ENCODE measurements at regions not wholly inside any gene's neighbourhood (a gene's known extent, or its start where the extent isn't known, plus 50 kb on each side); places are given as distances from the start of the nearest gene placed in this dataset.

DNA sequence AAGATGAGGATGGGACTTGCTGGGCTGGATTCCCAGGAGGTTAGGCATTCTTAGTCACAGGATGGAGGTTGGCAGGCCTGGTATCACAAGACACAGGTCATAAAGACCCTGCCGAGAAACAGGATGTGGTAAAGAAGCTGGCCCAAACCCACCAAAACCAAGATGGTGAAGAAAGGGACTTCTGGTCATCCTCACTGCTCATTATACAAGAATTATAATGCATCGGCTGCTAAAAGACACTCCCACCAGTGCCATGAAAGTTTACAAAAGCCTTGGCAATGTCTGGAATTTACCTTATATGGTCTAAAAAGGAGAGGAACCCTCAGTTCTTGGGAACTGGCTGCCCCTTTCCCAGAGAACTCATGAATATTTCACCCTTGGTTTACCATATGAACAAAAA, 345.5 kb upstream of the POM121L12 start:
- DNase-seq = no peak
- TF ChIP-seq, protein P1, sequence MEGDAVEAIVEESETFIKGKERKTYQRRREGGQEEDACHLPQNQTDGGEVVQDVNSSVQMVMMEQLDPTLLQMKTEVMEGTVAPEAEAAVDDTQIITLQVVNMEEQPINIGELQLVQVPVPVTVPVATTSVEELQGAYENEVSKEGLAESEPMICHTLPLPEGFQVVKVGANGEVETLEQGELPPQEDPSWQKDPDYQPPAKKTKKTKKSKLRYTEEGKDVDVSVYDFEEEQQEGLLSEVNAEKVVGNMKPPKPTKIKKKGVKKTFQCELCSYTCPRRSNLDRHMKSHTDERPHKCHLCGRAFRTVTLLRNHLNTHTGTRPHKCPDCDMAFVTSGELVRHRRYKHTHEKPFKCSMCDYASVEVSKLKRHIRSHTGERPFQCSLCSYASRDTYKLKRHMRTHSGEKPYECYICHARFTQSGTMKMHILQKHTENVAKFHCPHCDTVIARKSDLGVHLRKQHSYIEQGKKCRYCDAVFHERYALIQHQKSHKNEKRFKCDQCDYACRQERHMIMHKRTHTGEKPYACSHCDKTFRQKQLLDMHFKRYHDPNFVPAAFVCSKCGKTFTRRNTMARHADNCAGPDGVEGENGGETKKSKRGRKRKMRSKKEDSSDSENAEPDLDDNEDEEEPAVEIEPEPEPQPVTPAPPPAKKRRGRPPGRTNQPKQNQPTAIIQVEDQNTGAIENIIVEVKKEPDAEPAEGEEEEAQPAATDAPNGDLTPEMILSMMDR (IDR thresholded peaks at IDR 0.05) = no peak
- no peaks in the 10 kb centered on the region for H3K36me3 ChIP-seq

GRCh38 chr7:52685333-52685732, 350.1 kb upstream of the POM121L12 start:
- no peaks in the 10 kb centered on the region for H3K9me3 ChIP-seq
- DNase-seq = no peak
- TF ChIP-seq, protein P1 (IDR thresholded peaks at IDR 0.05) = no peak
- intact Hi-C loops (cut with DNase I; ENCODE audit: low total_unique reads) = no loop called here
- H3K4me1 ChIP-seq = no peaks in the 10 kb centered on the region
- H3K36me3 ChIP-seq = no peaks in the 10 kb centered on the region
- H3K4me3 ChIP-seq = no peak overlapping the region
- H3K27me3 ChIP-seq = no peaks in the 10 kb centered on the region
- H3K27ac ChIP-seq = no peak overlapping the region

More for the DNA sequence above, 345.5 kb upstream of the POM121L12 start:
- no peaks in the 10 kb centered on the region for H3K9me3 ChIP-seq
- no peak overlapping the region for H3K27ac ChIP-seq
- H3K4me1 ChIP-seq = no peaks in the 10 kb centered on the region
- H3K4me3 ChIP-seq = no peak overlapping the region
- no peaks in the 10 kb centered on the region for H3K27me3 ChIP-seq
- intact Hi-C loops (cut with DNase I; ENCODE audit: low total_unique reads) = no loop called here

DNA sequence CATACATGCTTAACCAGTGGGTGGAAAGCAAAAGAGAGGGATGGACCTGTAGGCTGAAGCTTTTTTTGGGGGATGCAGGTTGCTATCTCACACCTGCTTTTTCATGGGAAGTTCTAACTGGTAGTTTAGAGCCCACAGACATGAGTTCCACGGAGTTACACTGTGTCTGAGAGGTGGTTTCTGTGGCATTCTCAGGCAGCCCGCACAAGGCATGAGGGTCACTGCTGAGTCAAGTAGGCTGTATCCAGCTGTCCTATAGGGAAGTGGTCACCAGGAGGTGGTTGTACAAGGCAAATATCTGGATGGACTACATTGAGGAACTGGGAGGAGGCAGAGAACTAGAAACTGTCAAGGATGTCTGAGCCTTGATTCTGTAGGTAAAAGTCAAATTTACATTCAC, 351.0 kb upstream of the POM121L12 start:
- intact Hi-C loops (cut with DNase I; ENCODE audit: low total_unique reads) = no loop called here
- DNase-seq = no peak
- no peak overlapping the region for H3K27ac ChIP-seq
- TF ChIP-seq, protein P1 (IDR thresholded peaks at IDR 0.05) = no peak
- H3K27me3 ChIP-seq = no peaks in the 10 kb centered on the region
- no peaks in the 10 kb centered on the region for H3K9me3 ChIP-seq
- no peaks in the 10 kb centered on the region for H3K4me1 ChIP-seq
- no peak overlapping the region for H3K4me3 ChIP-seq
- no peaks in the 10 kb centered on the region for H3K36me3 ChIP-seq

DNA sequence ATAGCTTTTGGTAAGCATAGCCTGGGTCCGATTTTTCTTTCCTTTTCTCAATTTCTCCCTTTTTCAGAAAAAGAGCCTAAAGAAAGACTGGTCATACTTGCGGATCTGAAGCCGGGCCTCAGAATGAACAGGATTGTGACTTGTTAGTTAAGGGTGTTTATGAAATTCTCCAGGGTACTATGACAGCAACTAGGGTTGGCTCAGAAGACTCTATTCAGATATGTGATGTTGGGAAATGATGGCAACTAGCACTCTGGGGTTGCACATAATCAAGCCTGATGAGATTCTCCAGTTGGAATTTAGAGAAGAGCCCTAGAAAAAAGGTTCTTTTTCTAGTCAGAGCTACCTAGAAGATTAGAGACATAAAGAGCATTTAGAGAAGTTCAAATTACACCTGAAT, 352.4 kb upstream of the POM121L12 start:
- DNase-seq = no peak
- H3K9me3 ChIP-seq = no peaks in the 10 kb centered on the region
- no peaks in the 10 kb centered on the region for H3K27me3 ChIP-seq
- H3K4me3 ChIP-seq = no peak overlapping the region
- no peak overlapping the region for H3K27ac ChIP-seq
- intact Hi-C loops (cut with DNase I; ENCODE audit: low total_unique reads) = no loop called here
- TF ChIP-seq, protein P1 (IDR thresholded peaks at IDR 0.05) = no peak
- H3K36me3 ChIP-seq = no peaks in the 10 kb centered on the region
- no peaks in the 10 kb centered on the region for H3K4me1 ChIP-seq

GRCh38 chr7:52670608-52671225, 364.7 kb upstream of the POM121L12 start:
- TF ChIP-seq, protein P1 (IDR thresholded peaks at IDR 0.05) = no peak
- intact Hi-C loops (cut with DNase I; ENCODE audit: low total_unique reads) = no loop called here
- Histone ChIP-seq H3K27ac (no peak overlapping the region), H3K27me3 (no peaks in the 10 kb centered on the region), H3K9me3 (no peaks in the 10 kb centered on the region), H3K36me3 (no peaks in the 10 kb centered on the region), H3K4me3 (no peak overlapping the region), H3K4me1 (no peaks in the 10 kb centered on the region)
- DNase-seq = no peak

DNA sequence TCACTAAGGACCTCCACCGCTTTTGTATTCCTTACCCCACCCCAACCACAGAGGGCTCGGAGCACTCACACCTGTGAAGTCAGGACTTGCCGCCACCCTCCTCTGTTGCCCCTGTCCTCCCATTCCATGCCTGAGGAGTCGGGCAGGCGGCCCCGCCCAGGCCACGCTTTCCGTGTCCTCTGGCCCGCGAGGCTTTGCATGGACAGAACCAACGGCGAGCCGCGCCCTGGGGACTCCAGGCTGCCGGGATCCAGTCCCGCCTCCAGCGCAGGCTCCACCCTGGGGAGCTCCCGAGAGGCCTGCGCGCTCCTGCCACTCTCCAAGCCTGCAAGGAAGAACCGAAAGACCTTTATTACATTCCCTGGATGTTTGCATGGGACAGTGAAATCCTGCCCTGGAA, 366.4 kb upstream of the POM121L12 start:
- no peak for DNase-seq
- Histone ChIP-seq H3K27me3 (no peaks in the 10 kb centered on the region), H3K4me3 (no peak overlapping the region), H3K27ac (no peak overlapping the region), H3K9me3 (no peaks in the 10 kb centered on the region), H3K36me3 (no peaks in the 10 kb centered on the region), H3K4me1 (no peaks in the 10 kb centered on the region)
- intact Hi-C loops (cut with DNase I; ENCODE audit: low total_unique reads) = no loop called here
- TF ChIP-seq, protein P1 (IDR thresholded peaks at IDR 0.05) = no peak

Measured in tibial artery (tissue), 4 donors.